ENCODE measurements at regions not wholly inside any gene's neighbourhood (a gene's known extent, or its start where the extent isn't known, plus 50 kb on each side); places are given as distances from the start of the nearest gene placed in this dataset.
"Not testable (repeated sequence)": the region's sequence is repeated elsewhere in the genome, so short reads cannot be mapped to it uniquely, and the experiment has no call there.

DNA sequence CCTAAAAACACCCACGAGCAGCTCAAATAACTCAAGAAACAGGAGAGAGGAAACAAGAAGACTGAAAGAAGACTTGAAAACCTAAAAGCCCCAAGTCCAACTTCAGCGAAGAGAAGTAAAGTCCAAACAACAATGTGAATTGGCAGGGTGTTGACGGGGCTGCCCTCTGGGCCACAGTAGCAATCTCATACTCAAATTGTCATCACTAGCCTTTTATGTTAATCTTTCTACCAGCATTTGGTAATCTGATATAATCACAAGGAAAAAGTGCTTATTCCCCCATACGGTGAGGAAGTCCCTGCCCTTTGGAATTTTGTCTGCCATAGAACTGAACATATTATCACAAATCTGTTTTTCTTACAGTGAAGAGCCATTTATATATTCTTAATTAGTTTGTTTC, 51.5 kb upstream of the IFNE start:
- TF ChIP-seq, protein P1, sequence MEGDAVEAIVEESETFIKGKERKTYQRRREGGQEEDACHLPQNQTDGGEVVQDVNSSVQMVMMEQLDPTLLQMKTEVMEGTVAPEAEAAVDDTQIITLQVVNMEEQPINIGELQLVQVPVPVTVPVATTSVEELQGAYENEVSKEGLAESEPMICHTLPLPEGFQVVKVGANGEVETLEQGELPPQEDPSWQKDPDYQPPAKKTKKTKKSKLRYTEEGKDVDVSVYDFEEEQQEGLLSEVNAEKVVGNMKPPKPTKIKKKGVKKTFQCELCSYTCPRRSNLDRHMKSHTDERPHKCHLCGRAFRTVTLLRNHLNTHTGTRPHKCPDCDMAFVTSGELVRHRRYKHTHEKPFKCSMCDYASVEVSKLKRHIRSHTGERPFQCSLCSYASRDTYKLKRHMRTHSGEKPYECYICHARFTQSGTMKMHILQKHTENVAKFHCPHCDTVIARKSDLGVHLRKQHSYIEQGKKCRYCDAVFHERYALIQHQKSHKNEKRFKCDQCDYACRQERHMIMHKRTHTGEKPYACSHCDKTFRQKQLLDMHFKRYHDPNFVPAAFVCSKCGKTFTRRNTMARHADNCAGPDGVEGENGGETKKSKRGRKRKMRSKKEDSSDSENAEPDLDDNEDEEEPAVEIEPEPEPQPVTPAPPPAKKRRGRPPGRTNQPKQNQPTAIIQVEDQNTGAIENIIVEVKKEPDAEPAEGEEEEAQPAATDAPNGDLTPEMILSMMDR (IDR thresholded peaks at IDR 0.05; ENCODE audit: extremely low read depth, missing control alignments): no peak
- no peak for DNase-seq (ENCODE audit: low spot score)

DNA sequence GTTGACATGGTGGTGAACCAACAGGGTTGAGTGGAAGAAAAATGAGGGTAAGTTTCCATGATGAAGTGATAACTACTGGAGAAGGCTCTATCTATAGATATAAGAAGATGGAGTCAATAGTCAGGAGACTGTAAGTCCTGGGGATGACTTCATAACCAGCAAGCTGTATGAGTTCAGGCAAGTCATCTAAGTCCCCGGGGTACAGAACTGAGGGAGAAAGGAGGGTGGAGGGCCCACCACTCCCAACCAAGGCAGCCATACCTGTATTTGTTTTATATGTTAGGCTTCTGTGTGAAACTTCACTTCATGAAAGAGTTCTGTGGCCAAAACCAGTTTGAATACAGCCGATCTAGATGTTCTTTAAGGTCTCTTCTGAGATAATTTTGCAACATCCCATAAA, 53.3 kb upstream of the IFNE start:
- TF ChIP-seq, protein P1 (IDR thresholded peaks at IDR 0.05; ENCODE audit: extremely low read depth, missing control alignments): no peak
- no peak for DNase-seq (ENCODE audit: low spot score)

DNA sequence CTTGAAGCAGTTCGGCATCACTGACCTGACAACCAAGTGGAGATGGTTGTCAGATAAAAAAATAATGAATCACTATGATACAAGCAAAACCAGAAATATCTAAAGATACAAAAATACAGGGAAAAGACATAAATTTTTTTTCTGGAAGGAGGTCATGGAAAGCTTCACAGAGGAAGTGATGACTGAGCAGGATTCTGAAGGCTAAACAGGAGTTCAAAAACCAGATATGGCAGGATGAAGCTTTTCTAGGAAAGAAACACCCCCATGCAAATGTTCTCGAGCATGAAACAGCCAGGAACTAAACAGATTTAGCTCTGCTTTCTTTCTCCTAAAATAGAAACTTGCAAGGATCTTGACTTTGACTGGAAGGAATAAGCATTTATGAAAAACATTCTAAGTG, 60.7 kb upstream of the IFNE start:
- no peak for DNase-seq (ENCODE audit: low spot score)

DNA sequence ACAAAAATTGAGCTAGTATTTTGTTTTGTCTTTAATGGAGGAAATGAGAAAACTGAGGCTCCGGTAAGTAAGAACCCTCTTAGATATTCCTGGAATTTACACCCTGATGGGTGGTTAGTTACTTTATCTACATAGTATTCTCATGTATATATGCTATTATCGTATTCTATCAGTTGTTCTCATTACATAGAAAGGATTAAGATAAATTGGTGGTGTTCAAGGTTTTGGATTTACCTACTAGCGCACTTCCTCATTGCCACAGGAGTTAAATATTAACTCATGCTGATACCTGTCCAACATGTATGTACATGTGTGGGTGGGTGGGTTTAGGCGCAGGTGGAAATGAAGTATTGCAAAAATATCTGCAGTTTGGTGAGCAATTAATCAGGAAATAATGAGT, 61.1 kb upstream of the IFNE start:
- TF ChIP-seq, protein P1 (IDR thresholded peaks at IDR 0.05; ENCODE audit: extremely low read depth, missing control alignments): no peak
- no peak for DNase-seq (ENCODE audit: low spot score)

More for the DNA sequence above, 60.7 kb upstream of the IFNE start:
- TF ChIP-seq, protein P1 (IDR thresholded peaks at IDR 0.05; ENCODE audit: extremely low read depth, missing control alignments): no peak

DNA sequence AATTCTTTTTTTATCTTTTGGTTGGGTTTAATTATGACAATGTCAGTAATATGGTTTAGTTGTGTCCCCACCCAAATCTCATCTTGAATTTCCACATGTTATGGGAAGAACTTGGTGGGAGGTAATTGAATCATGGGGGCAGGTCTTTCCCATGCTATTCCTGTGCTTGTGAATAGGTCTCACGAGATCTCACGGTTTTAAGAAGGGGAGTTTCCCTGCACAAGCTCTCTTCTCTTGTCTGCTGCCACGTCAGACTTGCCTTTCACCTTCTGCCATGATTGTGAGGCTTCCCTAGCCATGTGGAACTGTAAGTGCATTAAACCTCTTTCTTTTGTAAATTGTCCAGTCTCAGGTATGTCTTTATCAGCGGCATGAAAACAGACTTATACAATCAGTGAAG, 61.7 kb upstream of the IFNE start:
- not testable (repeated sequence) for DNase-seq (ENCODE audit: low spot score)

DNA sequence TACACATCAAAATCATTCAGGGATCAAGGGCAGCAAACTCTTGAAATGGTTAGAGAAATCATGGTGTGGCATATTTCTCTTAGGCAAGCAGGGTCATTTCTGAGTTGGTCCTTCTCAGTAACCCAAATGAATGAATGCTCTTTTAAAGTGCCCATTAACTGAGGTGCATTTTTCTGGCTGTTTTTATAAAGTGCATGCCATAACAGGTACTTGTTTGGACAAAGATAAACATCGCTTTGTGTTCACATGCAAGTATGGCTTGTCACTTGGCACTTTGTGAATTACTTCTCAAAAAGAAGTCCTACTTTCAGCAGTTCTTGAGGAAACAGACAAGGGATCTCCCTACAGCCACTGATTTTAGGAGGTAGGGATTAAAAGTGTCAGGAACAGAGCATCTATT, 64.8 kb upstream of the IFNE start:
- DNase-seq (ENCODE audit: low spot score): no peak
- TF ChIP-seq, protein P1 (IDR thresholded peaks at IDR 0.05; ENCODE audit: extremely low read depth, missing control alignments): no peak

DNA sequence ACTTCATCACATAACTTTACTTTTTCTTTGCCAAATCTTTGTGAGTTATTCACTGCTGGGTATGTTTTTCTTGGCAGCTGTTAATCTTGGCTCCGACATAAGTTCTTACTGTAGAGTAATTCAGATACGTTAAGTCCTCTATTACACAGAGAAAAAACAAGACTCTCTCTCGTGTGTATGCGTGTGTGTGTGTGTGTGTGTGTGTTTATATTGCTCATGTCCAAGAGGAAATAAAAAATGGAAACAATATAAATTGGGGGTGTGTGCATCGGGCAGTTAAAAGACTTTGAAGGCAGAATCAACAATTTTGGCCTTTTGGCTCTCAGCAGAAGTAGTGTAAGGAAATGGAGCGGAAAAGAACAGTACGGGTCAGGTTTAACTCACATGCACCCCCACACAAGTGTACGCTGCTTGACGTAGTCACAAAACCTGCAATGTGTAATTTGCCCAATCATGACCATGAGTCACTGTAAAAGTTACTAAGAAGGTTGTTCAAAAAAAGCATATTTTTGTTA, 67.2 kb upstream of the IFNE start:
- TF ChIP-seq, protein P1 (IDR thresholded peaks at IDR 0.05; ENCODE audit: extremely low read depth, missing control alignments): no peak
- DNase-seq (ENCODE audit: low spot score): no peak

DNA sequence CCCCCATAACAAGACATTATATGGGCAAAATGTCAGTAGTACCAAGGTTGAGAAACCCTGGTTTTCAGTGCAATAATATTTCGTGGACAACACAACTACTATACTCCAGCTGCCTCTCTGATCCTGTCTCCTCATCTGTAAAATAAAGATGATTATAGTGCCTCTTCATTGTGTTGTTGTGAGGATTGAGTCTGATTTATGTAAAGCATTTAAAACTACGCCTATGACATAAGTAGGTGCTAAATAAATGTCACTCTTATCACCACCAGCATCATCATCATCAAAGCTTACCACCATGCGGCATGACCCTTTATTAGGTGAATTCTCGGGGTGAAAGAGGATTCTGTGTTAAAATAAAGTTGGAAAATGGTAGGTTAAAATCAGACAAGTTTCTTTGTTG, 67.8 kb upstream of the IFNE start:
- TF ChIP-seq, protein P1 (IDR thresholded peaks at IDR 0.05; ENCODE audit: extremely low read depth, missing control alignments): no peak
- no peak for DNase-seq (ENCODE audit: low spot score)

Data from GM20000 (cell line).